ENCODE measurements at regions not wholly inside any gene's neighbourhood (a gene's known extent, or its start where the extent isn't known, plus 50 kb on each side); places are given as distances from the start of the nearest gene placed in this dataset.

DNA sequence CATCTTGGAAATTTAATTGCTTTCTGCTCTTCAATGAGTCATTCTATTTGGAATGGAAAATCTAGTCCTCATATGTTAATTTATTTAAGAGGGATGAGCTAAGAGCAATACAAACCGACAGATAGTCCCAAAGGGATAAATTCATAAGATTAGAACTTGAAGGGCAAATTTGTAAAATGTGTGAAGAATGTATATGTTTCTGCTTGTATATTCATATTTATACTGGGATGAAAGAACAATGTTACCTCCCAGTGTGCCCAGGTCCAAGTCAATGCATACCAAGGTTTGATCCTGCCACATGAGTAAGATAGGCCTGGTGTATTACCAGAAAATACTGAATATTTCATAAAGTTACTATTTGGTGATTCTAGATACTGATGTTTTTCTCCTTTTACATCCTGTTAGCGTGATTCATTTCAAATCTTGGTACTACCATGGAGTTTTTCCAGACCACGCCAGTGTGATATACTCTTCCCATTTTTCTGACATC is 255.6 kb upstream of the SEMA6D start:
- TF ChIP-seq, protein P1, sequence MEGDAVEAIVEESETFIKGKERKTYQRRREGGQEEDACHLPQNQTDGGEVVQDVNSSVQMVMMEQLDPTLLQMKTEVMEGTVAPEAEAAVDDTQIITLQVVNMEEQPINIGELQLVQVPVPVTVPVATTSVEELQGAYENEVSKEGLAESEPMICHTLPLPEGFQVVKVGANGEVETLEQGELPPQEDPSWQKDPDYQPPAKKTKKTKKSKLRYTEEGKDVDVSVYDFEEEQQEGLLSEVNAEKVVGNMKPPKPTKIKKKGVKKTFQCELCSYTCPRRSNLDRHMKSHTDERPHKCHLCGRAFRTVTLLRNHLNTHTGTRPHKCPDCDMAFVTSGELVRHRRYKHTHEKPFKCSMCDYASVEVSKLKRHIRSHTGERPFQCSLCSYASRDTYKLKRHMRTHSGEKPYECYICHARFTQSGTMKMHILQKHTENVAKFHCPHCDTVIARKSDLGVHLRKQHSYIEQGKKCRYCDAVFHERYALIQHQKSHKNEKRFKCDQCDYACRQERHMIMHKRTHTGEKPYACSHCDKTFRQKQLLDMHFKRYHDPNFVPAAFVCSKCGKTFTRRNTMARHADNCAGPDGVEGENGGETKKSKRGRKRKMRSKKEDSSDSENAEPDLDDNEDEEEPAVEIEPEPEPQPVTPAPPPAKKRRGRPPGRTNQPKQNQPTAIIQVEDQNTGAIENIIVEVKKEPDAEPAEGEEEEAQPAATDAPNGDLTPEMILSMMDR (IDR thresholded peaks at IDR 0.05; ENCODE audit: insufficient read depth, low read depth, low read length) = no peak
- TF ChIP-seq EZH2 (IDR thresholded peaks at IDR 0.05; ENCODE audit: insufficient read depth, low read length) = no peak

Measured in astrocyte (in vitro differentiated cells and primary cell).